Lung (tissue), 11 donors: ENCODE measurements at regions not wholly inside any gene's neighbourhood (a gene's known extent, or its start where the extent isn't known, plus 50 kb on each side); places are given as distances from the start of the nearest gene placed in this dataset.
A peak's percentile ranks its signal among the peaks of the same experiment; 100 is the strongest.

Source experiments
- ATAC-seq: fragments of 200-7000 bp; cut with Tn5 transposase; one replicate; pipeline ENCODE4 v1.9.1; 2020; ENCODE audit warnings: moderate number of reproducible peaks; ENCODE audit not compliant: insufficient read depth, low FRiP score
- DNase-seq, 3 donors: peaks; one replicate each; pipeline ENCODE4 v3.0.0-alpha.2; 2013 to 2017
- H3K27ac ChIP-seq, 2 donors: one replicate each; pipeline ENCODE4 v1.5.1; 2013; ENCODE audit warnings: mild to moderate bottlenecking in 2 of 2, moderate library complexity in 2 of 2, control low read depth in 1 of 2, inconsistent platforms in 1 of 2, low read depth in 1 of 2, low read length in 1 of 2
- H3K27me3 ChIP-seq, 3 donors: one replicate each; pipeline ENCODE4 v1.5.1; 2013; ENCODE audit warnings: low read length in 2 of 3; ENCODE audit not compliant: control insufficient read depth in 3 of 3, insufficient read depth in 3 of 3
- H3K36me3 ChIP-seq, 4 donors: one replicate each; pipeline ENCODE4 v1.5.1; 2013; ENCODE audit warnings: low read length in 4 of 4, mild to moderate bottlenecking in 1 of 4, moderate library complexity in 1 of 4; ENCODE audit not compliant: control insufficient read depth in 4 of 4, insufficient read depth in 4 of 4
- H3K4me1 ChIP-seq, 5 donors: one replicate each; pipeline ENCODE4 v1.5.1; 2013; ENCODE audit warnings: low read length in 5 of 5, mild to moderate bottlenecking in 2 of 5, moderate library complexity in 1 of 5; ENCODE audit not compliant: control insufficient read depth in 5 of 5, insufficient read depth in 5 of 5
- H3K4me3 ChIP-seq: one replicate; pipeline ENCODE4 v1.5.1; 2013; ENCODE audit warnings: mild to moderate bottlenecking, control low read depth, moderate library complexity
- H3K9ac ChIP-seq, 2 donors: one replicate each; pipeline ENCODE4 v1.5.1; 2013; ENCODE audit warnings: low read length in 2 of 2, control low read depth in 1 of 2; ENCODE audit not compliant: insufficient read depth in 1 of 2
- H3K9me3 ChIP-seq, 4 donors: one replicate each; pipeline ENCODE4 v1.5.1; 2013; ENCODE audit warnings: low read length in 3 of 4, mild to moderate bottlenecking in 1 of 4, moderate library complexity in 1 of 4; ENCODE audit not compliant: control insufficient read depth in 4 of 4, insufficient read depth in 3 of 4
- WGBS, 2 donors: extraction: QIAGEN DNeasy Blood & Tissue Kit; methylation state at CpG; one replicate each; pipeline ENCODE4 v1.1.7; 2013; 5-methylcytosine and 5-hydroxymethylcytosine counted together
- TF ChIP-seq, protein P1 (sequence below): IDR thresholded peaks from 2 replicates; pipeline ENCODE4 v1.5.1; 2012; ENCODE audit warnings: mild to moderate bottlenecking; ENCODE audit errors: control extremely low read depth, extremely low read depth
- donor health status: control.
- donor health status: control.
- donor health status: Bipolar disorder and iron deficiency.
- donor health status: healthy.
- donor health status: DM: yes; HTN: yes; CAD: no.

DNA sequence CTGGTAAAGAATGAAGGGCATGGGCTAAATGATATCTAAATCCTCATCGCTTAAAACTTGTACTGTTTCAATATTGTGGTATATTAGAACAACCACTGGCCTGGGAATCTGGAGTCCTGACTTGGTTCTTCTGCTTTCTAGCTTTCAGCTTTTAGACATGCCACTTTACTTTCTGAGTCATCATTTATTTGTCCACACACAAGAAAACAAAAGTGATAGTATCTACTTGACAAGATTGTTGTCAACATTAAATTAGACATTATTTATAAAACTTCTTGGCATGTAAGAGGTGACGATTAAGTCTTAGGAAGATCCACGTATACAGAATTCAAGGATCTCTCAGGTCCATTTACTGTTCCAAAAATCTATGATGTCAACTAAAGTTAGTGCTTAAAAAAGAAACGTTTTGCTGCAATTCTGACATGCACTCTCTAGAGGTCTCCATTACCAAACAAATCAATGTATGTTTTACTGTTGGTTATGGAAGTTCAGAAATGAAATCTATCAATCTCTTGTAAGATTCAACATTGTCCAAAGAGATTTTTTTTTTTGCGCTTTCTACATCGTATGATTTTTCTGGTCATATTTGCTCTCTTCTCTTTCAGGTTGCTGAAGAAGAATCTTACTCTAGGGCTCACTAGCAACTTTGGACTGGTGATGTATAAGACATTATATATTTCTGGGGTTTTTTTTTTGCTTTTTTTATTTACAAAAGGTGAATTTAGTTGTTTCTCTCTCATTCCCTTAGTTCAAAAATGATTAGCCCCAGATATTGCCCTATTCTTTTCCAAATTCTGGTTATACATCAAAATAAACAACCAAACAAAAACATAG, 53.6 kb upstream of the DYNC1I1 start:
- no peak overlapping the region for H3K9ac ChIP-seq
- WGBS, 2 donors = 54 to 65% methylated on average over 6 of the region's 6 CpGs
- no peaks in the 10 kb centered on the region for H3K36me3 ChIP-seq
- no peaks in the 10 kb centered on the region for H3K9me3 ChIP-seq
- no peak overlapping the region for H3K27ac ChIP-seq
- no peak overlapping the region for H3K4me3 ChIP-seq
- ATAC-seq (no peak), DNase-seq (peak in 2 of 3 donors; percentile 53 to 61)
- TF ChIP-seq, protein P1, sequence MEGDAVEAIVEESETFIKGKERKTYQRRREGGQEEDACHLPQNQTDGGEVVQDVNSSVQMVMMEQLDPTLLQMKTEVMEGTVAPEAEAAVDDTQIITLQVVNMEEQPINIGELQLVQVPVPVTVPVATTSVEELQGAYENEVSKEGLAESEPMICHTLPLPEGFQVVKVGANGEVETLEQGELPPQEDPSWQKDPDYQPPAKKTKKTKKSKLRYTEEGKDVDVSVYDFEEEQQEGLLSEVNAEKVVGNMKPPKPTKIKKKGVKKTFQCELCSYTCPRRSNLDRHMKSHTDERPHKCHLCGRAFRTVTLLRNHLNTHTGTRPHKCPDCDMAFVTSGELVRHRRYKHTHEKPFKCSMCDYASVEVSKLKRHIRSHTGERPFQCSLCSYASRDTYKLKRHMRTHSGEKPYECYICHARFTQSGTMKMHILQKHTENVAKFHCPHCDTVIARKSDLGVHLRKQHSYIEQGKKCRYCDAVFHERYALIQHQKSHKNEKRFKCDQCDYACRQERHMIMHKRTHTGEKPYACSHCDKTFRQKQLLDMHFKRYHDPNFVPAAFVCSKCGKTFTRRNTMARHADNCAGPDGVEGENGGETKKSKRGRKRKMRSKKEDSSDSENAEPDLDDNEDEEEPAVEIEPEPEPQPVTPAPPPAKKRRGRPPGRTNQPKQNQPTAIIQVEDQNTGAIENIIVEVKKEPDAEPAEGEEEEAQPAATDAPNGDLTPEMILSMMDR = no peak
- no peaks in the 10 kb centered on the region for H3K27me3 ChIP-seq
- H3K4me1 ChIP-seq = peaks cover 0 to 2% (median 0%) of the 10 kb centered on the region in 5 donors

DNA sequence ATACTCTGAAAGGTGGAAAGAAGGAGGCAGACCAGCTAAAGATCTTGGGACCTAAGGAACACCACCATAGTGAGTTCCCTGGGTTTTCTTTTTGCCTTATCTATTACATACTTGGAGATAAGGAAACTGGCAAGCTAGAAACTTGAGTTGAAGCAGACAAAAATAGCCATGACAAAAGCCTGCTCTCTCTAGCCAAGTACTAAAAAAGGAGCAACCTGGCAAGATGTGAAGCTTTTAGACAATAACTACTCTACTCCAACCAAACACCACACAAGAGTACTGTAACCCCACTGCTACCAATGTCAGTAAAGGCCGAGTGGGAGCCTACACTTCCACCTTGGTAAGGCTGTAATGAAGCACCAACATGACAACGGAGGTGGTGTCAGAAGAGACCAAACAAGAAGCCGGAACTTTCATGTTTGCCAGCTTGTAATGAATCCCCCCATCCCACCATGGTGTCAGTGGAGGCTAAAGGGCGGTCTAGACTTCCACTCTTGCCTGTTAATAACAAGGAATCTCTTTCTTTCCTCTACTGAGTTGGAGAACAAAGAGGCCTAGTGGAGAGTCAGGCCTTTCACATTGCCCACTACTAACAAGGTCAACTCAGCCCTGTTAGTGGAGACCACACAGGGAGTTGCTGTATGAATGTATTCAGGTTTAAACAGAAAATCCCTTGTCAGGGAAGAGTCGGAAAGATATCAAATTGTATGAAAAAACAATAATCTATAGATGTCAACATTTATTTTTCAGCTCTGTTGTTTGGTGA, 55.8 kb upstream of the DYNC1I1 start:
- DNase-seq (no peak), ATAC-seq (peak; percentile 11)
- Histone ChIP-seq H3K4me3 (no peak overlapping the region), H3K9ac (no peak overlapping the region), H3K9me3 (peaks cover 0 to 2% (median 0%) of the 10 kb centered on the region in 4 donors), H3K27me3 (no peaks in the 10 kb centered on the region), H3K27ac (no peak overlapping the region), H3K36me3 (no peaks in the 10 kb centered on the region), H3K4me1 (peaks cover 0 to 2% (median 0%) of the 10 kb centered on the region in 5 donors)
- TF ChIP-seq, protein P1 = no peak
- 84 to 92% methylated on average over 5 of the region's 5 CpGs for WGBS, 2 donors

DNA sequence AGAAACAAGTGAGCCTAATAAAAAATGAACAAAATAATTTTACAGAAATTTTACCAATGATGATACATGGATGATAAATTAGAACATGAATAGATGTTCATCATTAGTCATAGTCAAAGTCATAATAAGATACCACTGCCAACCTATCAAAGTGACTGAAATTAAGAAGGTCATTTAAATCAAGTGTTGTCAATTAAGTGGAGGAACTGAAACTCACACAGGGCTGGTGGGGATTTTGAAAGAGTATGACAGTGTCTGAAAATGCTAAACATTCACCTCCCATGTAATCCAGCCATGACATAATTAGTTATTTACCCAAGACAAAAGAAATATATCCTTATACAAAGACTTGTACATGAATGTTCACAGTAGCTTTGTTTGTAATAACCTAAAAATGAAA, 57.1 kb upstream of the DYNC1I1 start:
- DNase-seq (no peak), ATAC-seq (no peak)
- Histone ChIP-seq H3K27me3 (no peaks in the 10 kb centered on the region), H3K9me3 (peaks cover 0 to 2% (median 0%) of the 10 kb centered on the region in 4 donors), H3K9ac (no peak overlapping the region), H3K27ac (no peak overlapping the region), H3K4me1 (peaks cover 0 to 2% (median 0%) of the 10 kb centered on the region in 5 donors), H3K36me3 (no peaks in the 10 kb centered on the region), H3K4me3 (no peak overlapping the region)
- TF ChIP-seq, protein P1 = no peak
